ENCODE measurements at regions not wholly inside any gene's neighbourhood (a gene's known extent, or its start where the extent isn't known, plus 50 kb on each side); places are given as distances from the start of the nearest gene placed in this dataset.

- H3K27ac Mint-ChIP-seq: peak overlapping the region; percentile 49
- H3K4me1 Mint-ChIP-seq: peaks cover 5% of the 10 kb centered on the region
- no peaks in the 10 kb centered on the region for H3K27me3 Mint-ChIP-seq (ENCODE audit: low read depth)
- no peaks in the 10 kb centered on the region for H3K36me3 Mint-ChIP-seq
- no peak for DNase-seq (ENCODE audit: low spot score in 2 of 2, unreplicated experiment in 2 of 2)
- no peak for TF ChIP-seq CTCF (IDR thresholded peaks at IDR 0.05; ENCODE audit: unreplicated experiment)
- no peak overlapping the region for H3K4me3 Mint-ChIP-seq
- no peaks in the 10 kb centered on the region for H3K9me3 Mint-ChIP-seq
Observed at GRCh38 chr1:219433496-219434131, 179.3 kb downstream of the ZC3H11B start.

- no peaks in the 10 kb centered on the region for H3K9me3 Mint-ChIP-seq
- DNase-seq (ENCODE audit: low spot score in 2 of 2, unreplicated experiment in 2 of 2): no peak
- no peaks in the 10 kb centered on the region for H3K36me3 Mint-ChIP-seq
- H3K4me1 Mint-ChIP-seq: peaks cover 5% of the 10 kb centered on the region
- no peak overlapping the region for H3K4me3 Mint-ChIP-seq
- H3K27me3 Mint-ChIP-seq (ENCODE audit: low read depth): no peaks in the 10 kb centered on the region
- TF ChIP-seq CTCF (IDR thresholded peaks at IDR 0.05; ENCODE audit: unreplicated experiment): no peak
- peak overlapping the region; percentile 49 for H3K27ac Mint-ChIP-seq
Observed at GRCh38 chr1:219433001-219433400, 179.9 kb downstream of the ZC3H11B start.

DNA sequence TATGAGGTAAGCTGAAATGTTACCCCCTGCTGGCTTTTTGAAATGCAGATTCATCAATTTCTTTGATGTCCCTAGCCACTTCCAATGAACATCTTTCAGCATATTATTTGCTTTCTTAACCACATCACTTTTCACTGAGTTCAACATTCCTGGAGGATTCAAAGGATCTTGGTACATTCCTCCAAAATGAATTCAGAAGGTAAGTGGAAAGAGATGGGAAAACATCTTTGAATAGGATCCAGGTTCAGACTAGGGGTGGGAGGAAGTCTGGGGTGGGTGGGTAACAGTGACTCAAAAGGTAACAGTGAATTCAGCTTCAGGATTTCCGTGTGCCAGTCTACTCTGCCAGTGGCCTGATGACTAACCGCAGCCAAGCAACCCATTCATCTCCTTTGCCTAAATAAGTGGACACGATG lies 180.7 kb downstream of the ZC3H11B start:
- Mint-ChIP-seq H3K9me3 (no peaks in the 10 kb centered on the region), H3K36me3 (no peaks in the 10 kb centered on the region), H3K27me3 (ENCODE audit: low read depth) (no peaks in the 10 kb centered on the region), H3K4me3 (no peak overlapping the region), H3K4me1 (peaks cover 5% of the 10 kb centered on the region), H3K27ac (no peak overlapping the region)
- DNase-seq (ENCODE audit: low spot score in 2 of 2, unreplicated experiment in 2 of 2): no peak
- TF ChIP-seq CTCF (IDR thresholded peaks at IDR 0.05; ENCODE audit: unreplicated experiment): no peak

DNA sequence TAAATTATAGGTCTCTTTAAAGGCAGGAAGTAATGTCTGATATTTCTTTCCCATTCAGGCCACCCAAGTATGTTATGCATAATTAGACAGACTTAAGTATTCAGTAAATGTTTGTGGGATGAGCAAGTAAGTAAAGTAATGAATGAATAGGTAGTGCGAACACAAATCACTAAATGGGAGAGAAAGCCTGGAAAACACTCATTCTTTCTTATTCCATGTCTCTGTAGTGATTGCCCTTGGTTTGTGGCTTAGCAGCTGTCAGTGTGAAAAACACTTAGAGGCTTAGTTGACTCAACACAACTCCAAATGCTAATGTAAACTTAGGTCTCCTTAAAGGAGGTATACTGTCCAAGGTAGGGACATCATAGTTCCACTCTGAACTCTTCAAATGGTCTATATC lies 182.5 kb downstream of the ZC3H11B start:
- no peak overlapping the region for H3K4me3 Mint-ChIP-seq
- H3K27ac Mint-ChIP-seq: no peak overlapping the region
- DNase-seq (ENCODE audit: low spot score in 2 of 2, unreplicated experiment in 2 of 2): no peak
- no peaks in the 10 kb centered on the region for H3K36me3 Mint-ChIP-seq
- peaks cover 5% of the 10 kb centered on the region for H3K4me1 Mint-ChIP-seq
- TF ChIP-seq CTCF (IDR thresholded peaks at IDR 0.05; ENCODE audit: unreplicated experiment): no peak
- H3K9me3 Mint-ChIP-seq: no peaks in the 10 kb centered on the region
- H3K27me3 Mint-ChIP-seq (ENCODE audit: low read depth): no peaks in the 10 kb centered on the region

DNA sequence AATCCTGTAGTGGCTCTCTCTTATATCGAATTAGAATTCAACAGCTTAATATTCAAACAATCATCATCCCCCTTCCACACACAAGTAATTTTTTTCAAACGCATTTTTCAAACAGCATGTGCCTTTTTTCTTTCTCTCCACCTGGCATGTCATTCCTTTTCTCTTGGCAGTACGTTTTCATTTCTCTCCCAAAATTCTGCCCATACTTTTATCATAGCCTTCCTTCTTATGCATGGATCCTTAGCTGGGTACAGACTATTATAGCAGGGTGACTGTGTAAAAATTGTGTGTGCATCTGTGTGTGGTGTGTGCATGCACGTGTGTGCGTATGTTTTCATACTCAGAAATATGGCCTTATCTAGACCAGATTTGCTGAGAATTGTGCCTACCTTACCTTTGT lies 184.3 kb downstream of the ZC3H11B start:
- Mint-ChIP-seq H3K9me3 (no peaks in the 10 kb centered on the region), H3K4me1 (peaks cover 3% of the 10 kb centered on the region), H3K27ac (no peak overlapping the region), H3K36me3 (no peaks in the 10 kb centered on the region), H3K27me3 (ENCODE audit: low read depth) (no peaks in the 10 kb centered on the region), H3K4me3 (no peak overlapping the region)
- no peak for TF ChIP-seq CTCF (IDR thresholded peaks at IDR 0.05; ENCODE audit: unreplicated experiment)
- DNase-seq (ENCODE audit: low spot score in 2 of 2, unreplicated experiment in 2 of 2): no peak

- TF ChIP-seq CTCF (IDR thresholded peaks at IDR 0.05; ENCODE audit: unreplicated experiment): no peak
- H3K27ac Mint-ChIP-seq: no peak overlapping the region
- H3K27me3 Mint-ChIP-seq (ENCODE audit: low read depth): no peaks in the 10 kb centered on the region
- H3K9me3 Mint-ChIP-seq: no peaks in the 10 kb centered on the region
- H3K36me3 Mint-ChIP-seq: no peaks in the 10 kb centered on the region
- no peak for DNase-seq (ENCODE audit: low spot score in 2 of 2, unreplicated experiment in 2 of 2)
- H3K4me3 Mint-ChIP-seq: no peak overlapping the region
- H3K4me1 Mint-ChIP-seq: peaks cover 3% of the 10 kb centered on the region
Observed at GRCh38 chr1:219427989-219428388, 184.9 kb downstream of the ZC3H11B start.
